Coronary artery (tissue), 2 donors: ENCODE measurements at regions not wholly inside any gene's neighbourhood (a gene's known extent, or its start where the extent isn't known, plus 50 kb on each side); places are given as distances from the start of the nearest gene placed in this dataset.

Experiments
- DNase-seq: peaks from one replicate; pipeline ENCODE4 v3.0.0-alpha.2; 2017; ENCODE audit warnings: low spot score
- H3K27ac ChIP-seq, 2 donors: fragments of 200-600 bp; sonication (generic); one replicate each; pipeline ENCODE4 v1.5.1; 2016 to 2019
- H3K4me3 ChIP-seq: fragments of 200-600 bp; sonication (generic); 2 replicates; pipeline ENCODE4 v1.5.1; 2016; ENCODE audit warnings: mild to moderate bottlenecking, moderate library complexity
- TF ChIP-seq, protein P1 (sequence below): fragments of 200-600 bp; sonication (generic); IDR thresholded peaks from one replicate; pipeline ENCODE4 v1.5.1; 2019; ENCODE audit warnings: antibody characterized with exemption

DNA sequence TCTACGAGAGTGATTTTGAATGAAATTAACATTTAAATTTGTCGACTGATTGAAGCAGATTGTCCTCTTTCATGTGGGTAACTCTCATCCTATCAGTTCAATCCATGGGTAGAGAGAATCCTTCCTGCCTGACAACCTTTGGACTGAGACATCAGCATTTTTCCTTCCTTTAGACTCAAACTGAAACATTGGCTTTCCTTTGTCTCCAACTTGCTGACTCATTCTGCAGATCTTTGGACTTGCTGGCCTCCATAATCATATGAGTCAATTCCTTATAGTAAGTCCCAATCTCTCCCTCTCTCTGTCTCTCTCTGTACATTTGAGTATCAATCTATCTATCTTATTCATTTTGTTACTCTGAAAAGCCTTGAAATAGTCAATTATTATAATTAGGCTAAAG, 416.7 kb downstream of the LRRIQ3 start:
- TF ChIP-seq, protein P1, sequence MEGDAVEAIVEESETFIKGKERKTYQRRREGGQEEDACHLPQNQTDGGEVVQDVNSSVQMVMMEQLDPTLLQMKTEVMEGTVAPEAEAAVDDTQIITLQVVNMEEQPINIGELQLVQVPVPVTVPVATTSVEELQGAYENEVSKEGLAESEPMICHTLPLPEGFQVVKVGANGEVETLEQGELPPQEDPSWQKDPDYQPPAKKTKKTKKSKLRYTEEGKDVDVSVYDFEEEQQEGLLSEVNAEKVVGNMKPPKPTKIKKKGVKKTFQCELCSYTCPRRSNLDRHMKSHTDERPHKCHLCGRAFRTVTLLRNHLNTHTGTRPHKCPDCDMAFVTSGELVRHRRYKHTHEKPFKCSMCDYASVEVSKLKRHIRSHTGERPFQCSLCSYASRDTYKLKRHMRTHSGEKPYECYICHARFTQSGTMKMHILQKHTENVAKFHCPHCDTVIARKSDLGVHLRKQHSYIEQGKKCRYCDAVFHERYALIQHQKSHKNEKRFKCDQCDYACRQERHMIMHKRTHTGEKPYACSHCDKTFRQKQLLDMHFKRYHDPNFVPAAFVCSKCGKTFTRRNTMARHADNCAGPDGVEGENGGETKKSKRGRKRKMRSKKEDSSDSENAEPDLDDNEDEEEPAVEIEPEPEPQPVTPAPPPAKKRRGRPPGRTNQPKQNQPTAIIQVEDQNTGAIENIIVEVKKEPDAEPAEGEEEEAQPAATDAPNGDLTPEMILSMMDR = no peak
- no peak overlapping the region for H3K4me3 ChIP-seq
- no peak for DNase-seq
- H3K27ac ChIP-seq = no peak overlapping the region

DNA sequence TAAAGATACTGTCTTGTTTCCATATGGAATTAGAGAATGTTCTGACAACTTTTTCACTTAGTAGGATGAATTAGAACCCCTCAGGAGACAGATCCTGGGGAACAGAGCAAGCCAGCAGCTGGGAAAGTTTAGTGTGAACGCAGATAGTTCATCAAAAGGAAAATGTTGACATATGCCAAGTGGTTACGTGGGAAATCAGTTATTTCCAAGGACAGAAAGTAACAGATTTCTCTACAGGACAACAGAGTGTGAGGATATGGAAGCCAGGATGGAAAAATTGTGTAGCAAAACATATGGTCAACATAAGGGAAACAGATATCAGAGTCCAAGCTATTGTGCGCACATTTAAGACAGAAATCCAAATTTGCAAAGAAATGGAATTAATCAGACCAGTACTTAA, 419.5 kb downstream of the LRRIQ3 start:
- no peak overlapping the region for H3K27ac ChIP-seq
- TF ChIP-seq, protein P1 = no peak
- DNase-seq = no peak
- H3K4me3 ChIP-seq = no peak overlapping the region

DNA sequence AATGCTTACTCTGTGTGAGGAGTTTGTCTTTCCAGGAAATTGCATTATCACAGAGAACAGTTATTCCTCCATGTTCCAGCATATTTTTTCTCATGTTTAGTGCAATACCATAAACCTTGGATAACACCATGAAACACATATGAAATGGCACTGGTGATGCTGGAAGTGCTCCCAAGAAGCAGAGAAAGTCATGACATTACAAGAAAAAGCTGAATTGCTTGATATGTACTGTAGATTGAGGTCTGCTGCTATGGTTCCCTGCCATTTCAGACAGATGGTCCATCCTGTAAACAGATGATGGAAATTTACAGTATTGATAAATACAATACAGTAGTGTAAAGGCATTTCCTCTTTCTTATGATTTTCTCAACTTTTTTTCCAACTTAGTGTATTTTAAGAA, 422.1 kb downstream of the LRRIQ3 start:
- H3K27ac ChIP-seq = no peak overlapping the region
- H3K4me3 ChIP-seq = no peak overlapping the region
- no peak for DNase-seq
- TF ChIP-seq, protein P1 = no peak

- no peak overlapping the region for H3K4me3 ChIP-seq
- DNase-seq = no peak
Measured at GRCh38 chr1:73772941-73773340, 425.0 kb downstream of the LRRIQ3 start.

DNA sequence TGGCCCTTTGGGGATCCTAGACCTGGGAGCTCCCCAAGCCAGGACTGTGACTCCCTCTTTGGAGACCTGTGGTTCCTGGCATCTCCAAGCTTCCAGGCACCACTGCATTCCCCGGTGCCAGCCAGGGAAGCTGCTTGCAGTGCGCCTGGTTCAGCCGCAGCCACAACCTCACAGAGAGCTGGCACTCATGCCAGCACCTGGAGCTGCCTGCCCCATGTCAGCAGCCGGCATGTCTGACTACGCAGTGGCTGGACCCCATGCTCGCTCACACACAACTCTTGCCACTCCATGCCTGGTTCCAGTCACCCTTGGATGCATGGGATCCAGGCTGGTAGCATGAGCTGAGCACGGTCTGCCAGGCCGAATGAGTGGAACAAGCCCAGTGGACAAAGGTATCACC, 426.6 kb downstream of the LRRIQ3 start:
- Histone ChIP-seq H3K4me3 (no peak overlapping the region), H3K27ac (no peak overlapping the region)
- no peak for DNase-seq
- TF ChIP-seq, protein P1 = no peak

More at GRCh38 chr1:73772941-73773340, 425.0 kb downstream of the LRRIQ3 start:
- H3K27ac ChIP-seq = no peak overlapping the region
- TF ChIP-seq, protein P1 = no peak

DNA sequence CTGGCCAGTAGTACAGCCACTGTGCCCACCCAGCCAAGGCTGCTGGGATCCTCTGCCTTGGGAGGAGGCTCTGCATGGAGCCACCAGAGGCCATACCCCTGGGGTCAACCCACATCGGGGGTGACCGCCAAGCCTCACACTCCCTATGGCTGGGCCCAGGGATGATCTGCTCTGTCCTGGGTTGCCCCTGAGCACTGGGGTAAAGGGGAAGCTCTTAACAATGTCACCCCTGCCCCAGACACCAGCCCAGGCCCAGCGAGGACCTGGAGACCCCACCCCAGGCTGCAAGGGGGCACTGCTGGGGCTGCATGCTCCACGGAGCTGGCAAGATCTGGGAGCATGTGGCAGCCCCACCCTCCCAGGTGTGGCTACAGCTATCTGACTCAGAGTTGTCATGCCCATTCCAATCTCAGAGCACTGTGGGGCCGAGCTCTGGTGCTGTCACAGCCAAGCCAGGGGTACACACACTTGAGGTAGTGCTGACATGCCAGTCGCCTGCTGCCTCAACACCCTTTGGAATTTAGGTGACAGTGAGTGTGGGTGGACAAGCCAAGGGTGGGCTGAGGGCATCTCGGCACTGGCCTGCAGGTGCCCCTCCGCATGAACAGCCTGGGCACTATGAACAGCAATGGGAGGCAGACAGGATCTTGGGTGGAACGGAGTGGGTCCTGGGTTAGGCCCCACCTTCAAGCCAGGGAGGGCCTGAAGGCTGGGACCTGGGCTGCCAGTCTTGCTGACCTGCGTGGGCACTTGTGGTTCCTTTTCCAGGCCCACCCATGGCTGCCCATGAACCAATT, 427.7 kb downstream of the LRRIQ3 start:
- TF ChIP-seq, protein P1 = no peak
- no peak overlapping the region for H3K27ac ChIP-seq
- no peak overlapping the region for H3K4me3 ChIP-seq
- DNase-seq = no peak

GRCh38 chr1:73766786-73767348, 431.1 kb downstream of the LRRIQ3 start:
- no peak for DNase-seq
- Histone ChIP-seq H3K4me3 (no peak overlapping the region), H3K27ac (no peak overlapping the region)
- TF ChIP-seq, protein P1 = no peak
